PFSK-1 (cell line): ENCODE measurements at regions not wholly inside any gene's neighbourhood (a gene's known extent, or its start where the extent isn't known, plus 50 kb on each side); places are given as distances from the start of the nearest gene placed in this dataset.

Experiments used
- FOXP2 ChIP-seq: optimal IDR thresholded peaks from 2 replicates; pipeline ENCODE3; 2011; ENCODE audit warnings: borderline replicate concordance, control low read depth, inconsistent platforms; ENCODE audit not compliant: insufficient read depth; ENCODE audit errors: extremely low read length, extremely low read depth
- POLR2AphosphoS5 ChIP-seq: IDR thresholded peaks from 2 replicates; pipeline ENCODE4 v1.6.1; 2012; ENCODE audit warnings: low read depth, mild to moderate bottlenecking, control low read depth, low read length, moderate library complexity
- SIN3A ChIP-seq: IDR thresholded peaks from 2 replicates; pipeline ENCODE4 v1.6.1; 2012; ENCODE audit warnings: mild to moderate bottlenecking, low read length, moderate library complexity, borderline replicate concordance; ENCODE audit not compliant: insufficient read depth
- TAF1 ChIP-seq: IDR thresholded peaks from 2 replicates; pipeline ENCODE4 v1.6.1; 2012; ENCODE audit warnings: low read length, control low read depth, borderline replicate concordance; ENCODE audit not compliant: insufficient read depth
- TF ChIP-seq, protein P1 (sequence below), 2 experiments: IDR thresholded peaks; 2 replicates each; pipeline versions ENCODE4 v1.6.1 to v1.8.0; 2011 to 2012; ENCODE audit warnings: low read depth in 2 of 2, low read length in 2 of 2, control low read depth in 1 of 2, inconsistent platforms in 1 of 2, mild to moderate bottlenecking in 1 of 2, moderate library complexity in 1 of 2; ENCODE audit not compliant: insufficient read depth in 1 of 2

DNA sequence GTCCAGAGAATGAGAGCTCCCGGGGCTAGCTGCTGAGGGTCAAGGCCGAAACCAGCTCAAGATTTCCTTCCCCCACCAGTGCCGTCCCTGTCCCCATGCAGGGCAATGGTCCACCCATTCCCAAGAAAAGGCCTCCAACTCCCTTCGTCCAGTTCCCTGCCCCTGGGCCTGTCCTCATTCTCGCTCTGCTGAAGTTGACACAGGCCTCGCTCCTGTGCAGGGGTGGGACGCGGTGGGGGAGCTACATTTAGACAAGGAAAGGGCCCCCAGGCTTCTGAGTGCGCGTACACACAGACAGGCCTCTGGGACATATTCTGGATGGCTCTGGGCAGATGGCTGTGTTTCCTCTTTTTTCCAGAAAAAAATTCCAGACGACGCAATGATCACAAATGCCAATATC is 188.3 kb downstream of the ETS2 start:
- no peak for TF ChIP-seq POLR2AphosphoS5
- TF ChIP-seq TAF1 = no peak
- TF ChIP-seq, protein P1, sequence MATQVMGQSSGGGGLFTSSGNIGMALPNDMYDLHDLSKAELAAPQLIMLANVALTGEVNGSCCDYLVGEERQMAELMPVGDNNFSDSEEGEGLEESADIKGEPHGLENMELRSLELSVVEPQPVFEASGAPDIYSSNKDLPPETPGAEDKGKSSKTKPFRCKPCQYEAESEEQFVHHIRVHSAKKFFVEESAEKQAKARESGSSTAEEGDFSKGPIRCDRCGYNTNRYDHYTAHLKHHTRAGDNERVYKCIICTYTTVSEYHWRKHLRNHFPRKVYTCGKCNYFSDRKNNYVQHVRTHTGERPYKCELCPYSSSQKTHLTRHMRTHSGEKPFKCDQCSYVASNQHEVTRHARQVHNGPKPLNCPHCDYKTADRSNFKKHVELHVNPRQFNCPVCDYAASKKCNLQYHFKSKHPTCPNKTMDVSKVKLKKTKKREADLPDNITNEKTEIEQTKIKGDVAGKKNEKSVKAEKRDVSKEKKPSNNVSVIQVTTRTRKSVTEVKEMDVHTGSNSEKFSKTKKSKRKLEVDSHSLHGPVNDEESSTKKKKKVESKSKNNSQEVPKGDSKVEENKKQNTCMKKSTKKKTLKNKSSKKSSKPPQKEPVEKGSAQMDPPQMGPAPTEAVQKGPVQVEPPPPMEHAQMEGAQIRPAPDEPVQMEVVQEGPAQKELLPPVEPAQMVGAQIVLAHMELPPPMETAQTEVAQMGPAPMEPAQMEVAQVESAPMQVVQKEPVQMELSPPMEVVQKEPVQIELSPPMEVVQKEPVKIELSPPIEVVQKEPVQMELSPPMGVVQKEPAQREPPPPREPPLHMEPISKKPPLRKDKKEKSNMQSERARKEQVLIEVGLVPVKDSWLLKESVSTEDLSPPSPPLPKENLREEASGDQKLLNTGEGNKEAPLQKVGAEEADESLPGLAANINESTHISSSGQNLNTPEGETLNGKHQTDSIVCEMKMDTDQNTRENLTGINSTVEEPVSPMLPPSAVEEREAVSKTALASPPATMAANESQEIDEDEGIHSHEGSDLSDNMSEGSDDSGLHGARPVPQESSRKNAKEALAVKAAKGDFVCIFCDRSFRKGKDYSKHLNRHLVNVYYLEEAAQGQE (IDR thresholded peaks at IDR 0.05; ENCODE audit: insufficient read depth in 1 of 2, low read depth in 2 of 2, low read length in 2 of 2) = no peak
- TF ChIP-seq SIN3A = no peak
- no peak for TF ChIP-seq FOXP2
